ENCODE measurements at regions not wholly inside any gene's neighbourhood (a gene's known extent, or its start where the extent isn't known, plus 50 kb on each side); places are given as distances from the start of the nearest gene placed in this dataset.

GRCh38 chr13:65592731-65593130 is 1637.4 kb downstream of the PCDH9 start:
- TF ChIP-seq POLR2A (IDR thresholded peaks at IDR 0.05) (no peak), CTCF (IDR thresholded peaks at IDR 0.05) (no peak)
